HG03280 (cell line): ENCODE measurements at regions not wholly inside any gene's neighbourhood (a gene's known extent, or its start where the extent isn't known, plus 50 kb on each side); places are given as distances from the start of the nearest gene placed in this dataset.

Source experiments
- ATAC-seq: cut with Tn5 transposase; IDR thresholded peaks from one replicate; pipeline ENCODE4 v1.9.1; 2021; ENCODE audit warnings: mild to moderate bottlenecking, moderate library complexity; ENCODE audit not compliant: unreplicated experiment

DNA sequence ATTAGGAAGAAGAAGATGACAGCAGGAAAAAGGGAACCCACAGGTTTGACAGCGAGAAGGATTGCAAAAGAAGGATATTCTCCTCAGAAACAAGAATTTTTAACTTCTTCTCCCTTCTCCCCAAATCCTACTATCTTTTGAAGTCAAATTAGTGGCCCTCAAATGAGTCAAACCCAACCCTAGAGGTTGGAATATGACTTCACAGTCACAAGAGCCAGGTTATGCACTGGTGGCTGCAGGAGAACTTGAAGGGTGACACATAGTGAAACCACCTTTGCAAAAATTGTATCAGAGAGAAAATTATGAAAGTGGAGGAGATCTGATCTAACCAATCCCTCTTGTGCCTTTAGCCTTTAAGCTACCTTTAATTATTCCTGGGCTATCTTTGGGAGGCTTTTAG lies 386.2 kb upstream of the CCDC196 start:
- ATAC-seq: no peak

GRCh38 chr14:66101662-66102061 lies 384.5 kb upstream of the CCDC196 start:
- ATAC-seq: no peak

DNA sequence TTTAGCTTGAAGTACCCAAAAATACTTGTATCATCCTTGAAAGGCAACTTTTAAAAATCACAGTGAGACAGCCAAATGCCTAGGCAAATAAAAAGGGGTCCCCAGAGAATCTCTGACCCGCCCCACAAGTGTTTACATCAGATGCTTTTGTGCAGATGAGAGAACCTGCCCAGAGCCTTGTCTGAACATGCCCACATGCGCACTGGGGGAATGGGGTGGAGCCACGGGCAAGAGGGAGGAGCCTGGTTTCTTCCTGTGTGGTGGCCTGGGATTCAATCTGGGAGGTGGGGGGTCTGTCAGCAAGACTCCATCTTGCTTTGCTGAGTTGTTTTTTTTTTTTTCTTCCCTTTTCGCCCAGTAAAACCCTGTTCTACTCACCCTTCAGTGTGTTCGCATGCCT lies 381.7 kb upstream of the CCDC196 start:
- ATAC-seq: no peak

DNA sequence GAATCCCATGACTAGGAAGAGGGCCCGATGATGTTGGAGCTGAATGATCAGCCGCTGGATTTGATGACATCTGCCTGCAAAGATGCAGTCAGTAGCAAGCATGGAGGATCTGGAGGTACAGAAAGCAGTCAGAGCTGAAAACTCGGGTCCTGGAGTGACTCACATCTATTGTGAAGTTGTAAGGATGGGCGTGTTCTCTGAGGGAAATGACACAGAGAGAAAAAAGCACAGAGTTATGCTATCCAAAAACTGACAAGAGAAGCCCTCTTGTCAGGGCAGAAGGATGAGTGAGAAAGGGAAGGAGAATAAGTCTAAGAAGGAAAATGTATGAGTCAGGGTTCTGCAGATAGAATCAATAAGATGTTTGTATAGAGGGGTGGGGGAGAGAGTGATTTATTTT lies 380.4 kb upstream of the CCDC196 start:
- ATAC-seq: no peak

DNA sequence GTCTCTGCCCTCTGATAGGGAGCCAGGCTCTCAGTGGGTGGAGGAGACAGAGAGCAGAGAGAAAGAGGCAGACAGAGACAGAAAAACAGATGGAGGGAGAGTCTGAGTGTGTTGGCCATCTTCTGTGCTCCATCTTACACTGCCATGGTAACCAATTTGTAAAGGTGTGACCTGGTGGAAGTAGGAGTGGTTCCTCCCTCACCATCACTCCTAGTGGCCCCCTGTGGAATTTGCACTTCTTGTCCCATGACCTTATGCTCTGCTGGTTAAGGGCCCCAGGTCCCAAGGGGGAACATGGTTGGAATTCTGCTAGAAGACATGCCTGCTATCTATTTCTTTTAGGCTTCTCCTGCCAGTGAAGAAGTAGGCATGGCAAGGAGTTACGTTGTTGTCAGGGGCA lies 376.7 kb upstream of the CCDC196 start:
- ATAC-seq: no peak

DNA sequence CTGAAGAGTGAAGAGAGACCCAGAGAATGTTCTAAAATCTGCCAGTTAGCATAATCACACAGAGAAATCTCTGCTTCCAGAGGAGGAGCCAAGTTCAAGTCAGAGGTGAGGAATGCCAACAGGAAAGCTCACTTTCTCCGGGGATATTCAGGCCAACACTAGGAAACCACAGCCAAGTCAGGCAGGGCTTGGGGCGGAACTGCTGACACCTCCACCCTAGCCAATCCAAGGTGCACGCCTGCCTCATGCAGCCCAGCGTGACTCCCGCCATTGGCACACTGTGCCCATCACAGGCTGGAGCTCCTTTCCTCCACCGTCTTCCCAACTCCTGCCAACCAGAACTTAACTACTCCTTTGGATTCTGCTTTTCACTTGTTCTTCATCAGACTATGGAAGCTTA lies 374.3 kb upstream of the CCDC196 start:
- ATAC-seq: no peak

GRCh38 chr14:66114071-66114470 lies 372.1 kb upstream of the CCDC196 start:
- no peak for ATAC-seq

DNA sequence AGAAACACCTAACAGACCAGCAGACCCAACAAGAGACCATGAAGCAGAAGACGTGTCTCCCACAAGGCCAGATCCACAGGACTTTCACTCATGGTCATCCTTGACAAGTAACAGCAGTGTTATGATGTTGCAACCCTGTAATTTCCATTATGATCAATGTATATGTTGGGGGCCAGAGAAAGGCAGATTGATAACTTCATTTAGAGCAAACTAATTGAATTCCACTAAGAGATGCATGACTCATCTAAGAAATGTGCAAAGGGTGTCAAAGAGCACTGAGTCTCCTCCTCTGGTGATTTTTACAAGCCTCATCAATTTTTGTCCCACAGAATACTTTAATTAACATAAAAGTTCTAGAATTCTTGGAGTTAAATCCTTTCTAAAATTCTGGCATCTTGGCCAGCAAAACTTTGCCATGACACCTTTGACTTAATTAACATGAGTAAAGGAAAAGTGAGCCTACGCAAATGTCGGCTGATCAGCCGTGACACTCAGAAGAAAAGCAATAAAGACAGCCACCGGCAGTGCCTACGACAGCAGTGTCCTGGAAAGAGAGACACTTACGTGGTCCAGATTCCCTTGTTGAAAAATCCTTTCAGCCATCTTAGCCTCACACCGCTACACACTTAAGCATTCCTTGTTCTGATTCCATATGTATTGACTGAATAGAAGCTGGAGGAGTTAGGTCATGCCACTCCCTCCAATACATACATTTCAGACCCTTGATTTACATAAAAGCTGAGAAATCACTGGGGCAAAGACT lies 370.2 kb upstream of the CCDC196 start:
- no peak for ATAC-seq

DNA sequence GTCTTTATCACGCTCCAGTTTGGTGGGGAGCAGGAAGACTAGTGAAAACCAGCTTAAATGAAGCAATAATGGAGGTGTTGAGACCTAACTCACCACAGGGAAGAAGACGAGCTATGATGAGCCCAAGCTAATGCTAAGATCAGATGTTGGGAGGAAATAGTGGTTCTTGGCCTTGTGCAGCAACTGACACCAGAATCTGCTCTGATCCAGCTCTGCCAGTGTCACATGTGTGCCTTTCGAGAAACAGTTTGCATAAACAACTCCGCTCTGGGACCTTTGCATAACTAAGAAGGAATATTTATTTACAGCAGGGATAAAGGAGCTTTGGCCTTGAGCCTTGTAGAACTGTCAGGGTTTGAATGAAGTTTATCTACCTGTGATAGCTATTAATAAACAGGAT lies 369.4 kb upstream of the CCDC196 start:
- no peak for ATAC-seq

- ATAC-seq: no peak
Measured at GRCh38 chr14:66117600-66117999, 368.6 kb upstream of the CCDC196 start.

GRCh38 chr14:66119606-66120231 lies 366.5 kb upstream of the CCDC196 start:
- ATAC-seq: no peak

- ATAC-seq: no peak
Measured at GRCh38 chr14:66120402-66120801, 365.8 kb upstream of the CCDC196 start.

DNA sequence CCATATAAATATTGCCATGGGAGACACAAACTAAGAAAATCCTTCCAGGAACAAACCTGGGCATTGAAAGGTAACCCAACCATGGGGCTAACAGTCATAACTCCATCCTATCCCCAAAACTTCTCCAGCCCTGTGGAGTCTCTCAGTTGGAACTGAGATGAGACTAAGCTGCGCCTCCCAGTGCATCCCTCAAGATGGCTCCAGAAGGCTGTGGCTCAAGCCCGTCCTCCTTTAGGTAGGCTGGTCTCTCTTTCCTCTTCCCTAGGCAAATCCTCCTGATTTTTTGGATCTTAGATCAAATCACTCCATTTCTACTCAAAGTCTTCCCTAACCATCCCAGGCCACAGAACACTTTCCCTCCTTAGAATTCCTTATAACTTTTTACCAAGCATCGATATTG lies 364.3 kb upstream of the CCDC196 start:
- no peak for ATAC-seq

GRCh38 chr14:66129224-66129623 lies 356.9 kb upstream of the CCDC196 start:
- no peak for ATAC-seq

- ATAC-seq: no peak
Measured at GRCh38 chr14:66131111-66131510, 355.1 kb upstream of the CCDC196 start.

DNA sequence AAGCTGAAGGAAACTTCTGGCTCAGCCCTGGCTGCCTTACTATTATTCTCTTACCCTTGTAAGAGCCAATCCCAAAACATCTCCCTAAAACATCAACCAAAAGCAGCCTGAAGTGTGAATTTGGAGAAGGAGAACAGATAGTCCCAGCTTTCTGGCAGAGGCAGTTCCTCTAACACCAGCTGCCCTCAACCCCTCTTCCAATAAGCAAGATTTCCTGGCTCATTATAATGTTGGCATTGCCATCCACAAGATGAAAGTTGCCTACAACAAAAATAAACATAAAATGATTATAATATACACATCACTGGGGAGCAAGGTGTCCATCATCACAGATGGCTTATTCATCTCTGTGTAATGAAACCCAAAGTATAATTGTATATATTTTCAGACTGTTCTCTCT lies 352.5 kb upstream of the CCDC196 start:
- ATAC-seq: no peak

DNA sequence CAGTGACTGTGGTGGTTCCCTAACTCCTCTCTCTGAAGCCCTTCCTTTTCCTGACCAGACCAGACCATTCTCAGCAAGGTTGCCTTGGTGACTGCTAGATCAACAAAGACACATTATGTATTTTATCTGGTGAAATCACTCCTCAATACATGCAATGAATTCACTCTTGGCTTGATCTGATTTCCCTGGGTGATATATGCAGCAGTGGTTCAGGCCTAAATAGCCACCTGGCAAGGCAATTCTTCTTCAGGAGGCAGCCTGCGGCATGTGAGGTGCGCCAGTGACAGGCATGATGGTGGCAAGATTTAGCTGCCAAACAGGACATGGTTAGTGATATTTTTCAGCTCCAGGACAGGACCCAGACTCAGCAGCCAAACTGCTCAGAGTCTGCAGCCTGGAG lies 350.3 kb upstream of the CCDC196 start:
- ATAC-seq: no peak

- no peak for ATAC-seq
Measured at GRCh38 chr14:66137081-66137480, 349.1 kb upstream of the CCDC196 start.

DNA sequence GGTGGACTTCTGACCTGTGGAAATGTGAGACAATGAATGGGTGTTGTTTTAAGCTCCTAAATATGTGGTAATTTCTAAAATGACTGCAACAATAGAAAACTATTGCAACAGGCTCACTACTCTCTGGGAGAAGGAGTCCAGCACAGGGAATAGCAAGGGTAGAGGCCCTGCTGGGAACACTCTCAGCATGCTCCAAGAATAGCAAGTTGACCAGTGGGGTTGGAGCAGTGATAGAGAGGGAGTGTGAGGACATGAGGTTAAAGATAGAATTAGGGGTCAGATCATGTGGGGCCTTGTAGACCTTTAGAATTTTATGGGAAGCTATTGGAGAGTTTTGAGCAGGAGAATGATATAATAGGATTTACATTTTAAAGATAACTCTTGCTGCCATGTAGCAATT lies 346.7 kb upstream of the CCDC196 start:
- ATAC-seq: no peak

DNA sequence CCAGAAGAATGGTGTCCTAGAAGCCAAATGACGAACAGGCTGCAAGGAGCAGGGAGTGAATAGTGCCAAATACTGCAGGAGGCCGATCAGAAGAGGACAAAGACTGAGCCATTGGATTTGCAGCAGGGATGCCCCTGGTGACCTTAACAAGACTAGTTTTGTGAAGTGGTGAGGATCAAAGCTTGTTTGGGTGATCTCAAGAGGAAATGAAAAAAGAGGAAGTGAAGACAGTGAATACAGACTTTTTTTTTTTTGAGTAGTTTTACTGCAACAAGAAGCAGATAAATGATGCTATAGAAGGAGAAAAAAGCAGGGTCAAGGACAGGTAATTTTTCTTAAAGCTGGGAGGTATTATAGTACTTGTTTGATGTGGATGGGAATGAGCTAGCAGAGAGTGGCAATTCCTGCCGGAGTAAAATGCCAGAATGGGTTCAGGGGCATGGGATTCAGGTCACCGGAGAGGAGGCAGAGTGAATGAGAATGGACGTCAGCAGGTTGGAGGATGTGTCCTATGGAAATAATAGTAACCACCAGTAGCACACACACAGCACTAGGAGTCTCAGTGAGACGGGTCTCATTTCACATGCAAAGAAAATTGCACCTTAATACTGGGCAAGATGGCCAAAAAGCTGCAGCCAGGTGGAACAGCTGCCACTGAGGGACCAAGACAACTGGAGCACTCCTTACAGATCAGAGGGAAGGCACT lies 345.8 kb upstream of the CCDC196 start:
- ATAC-seq: no peak

DNA sequence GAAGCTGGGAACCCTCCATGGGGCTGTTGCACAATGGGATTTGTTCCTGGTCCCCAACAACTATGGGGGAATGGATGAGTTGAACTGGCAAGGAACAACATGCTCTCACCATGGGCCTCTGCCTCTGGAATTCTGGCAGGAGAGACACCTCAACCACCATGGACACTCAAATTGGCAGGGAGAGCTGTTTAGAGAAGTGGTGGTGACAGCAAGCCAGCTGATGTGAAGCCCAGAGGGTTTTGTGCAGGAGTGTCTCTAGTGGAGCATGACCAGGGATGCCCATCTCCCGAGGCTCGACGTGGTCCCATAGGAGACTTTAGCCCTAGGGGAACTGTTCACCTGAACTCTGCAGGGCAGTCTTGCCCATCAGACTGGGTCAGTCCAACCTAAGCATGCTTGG lies 345.2 kb upstream of the CCDC196 start:
- no peak for ATAC-seq

DNA sequence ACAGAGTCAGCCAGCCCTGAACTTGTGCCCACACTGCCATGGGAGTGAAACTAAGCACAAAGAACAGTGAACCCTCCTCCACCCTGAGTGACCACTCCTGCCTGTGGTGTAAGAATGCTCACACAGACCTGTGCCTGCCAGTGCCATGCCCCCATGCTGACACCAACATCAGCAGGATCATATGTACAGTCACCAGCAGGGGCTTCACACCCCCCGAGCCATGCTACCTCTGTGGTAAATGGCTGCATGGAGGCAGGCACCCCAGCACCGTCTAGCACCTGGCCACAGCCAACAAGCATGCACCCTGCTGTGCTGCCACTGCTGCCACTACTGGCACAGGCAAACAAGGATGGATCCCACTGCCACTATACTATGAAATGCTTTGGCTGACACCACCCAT lies 344.4 kb upstream of the CCDC196 start:
- ATAC-seq: no peak
